HL-60 (cell line): ENCODE measurements at regions not wholly inside any gene's neighbourhood (a gene's known extent, or its start where the extent isn't known, plus 50 kb on each side); places are given as distances from the start of the nearest gene placed in this dataset.

Experiments
- POLR2AphosphoS5 ChIP-seq: IDR thresholded peaks from 2 replicates; pipeline ENCODE4 v1.6.1; 2012; ENCODE audit warnings: low read depth
- REST ChIP-seq: IDR thresholded peaks from 2 replicates; pipeline ENCODE4 v1.6.1; 2012; ENCODE audit warnings: low read depth; ENCODE audit not compliant: insufficient replicate concordance
- TF ChIP-seq, protein P1 (sequence below): IDR thresholded peaks from one replicate; pipeline ENCODE4 v1.5.1; 2011; ENCODE audit warnings: low read length, control low read depth, inconsistent platforms; ENCODE audit not compliant: insufficient read depth

DNA sequence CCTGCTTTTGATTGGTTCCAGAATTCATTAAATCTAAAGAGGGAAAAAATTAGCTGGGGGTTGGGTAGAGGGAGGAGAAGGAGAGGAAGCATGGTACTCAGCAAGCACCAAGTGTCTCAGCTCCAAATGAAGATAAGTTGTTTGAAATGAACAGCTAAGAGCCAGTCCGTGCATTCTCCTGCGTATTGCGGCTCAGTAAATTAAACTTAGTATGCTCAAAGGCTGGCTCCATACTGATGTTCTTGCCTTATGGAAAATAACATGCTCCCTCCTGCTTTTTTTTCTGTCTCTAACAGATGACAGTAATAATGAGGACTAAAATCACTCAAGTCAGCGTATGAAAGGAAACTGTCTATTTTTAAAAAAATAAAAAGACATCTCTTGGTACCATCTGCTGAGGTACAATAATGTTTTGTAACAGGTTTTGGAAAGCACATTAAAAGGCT lies 161.0 kb downstream of the SPATA31D1 start:
- TF ChIP-seq, protein P1, sequence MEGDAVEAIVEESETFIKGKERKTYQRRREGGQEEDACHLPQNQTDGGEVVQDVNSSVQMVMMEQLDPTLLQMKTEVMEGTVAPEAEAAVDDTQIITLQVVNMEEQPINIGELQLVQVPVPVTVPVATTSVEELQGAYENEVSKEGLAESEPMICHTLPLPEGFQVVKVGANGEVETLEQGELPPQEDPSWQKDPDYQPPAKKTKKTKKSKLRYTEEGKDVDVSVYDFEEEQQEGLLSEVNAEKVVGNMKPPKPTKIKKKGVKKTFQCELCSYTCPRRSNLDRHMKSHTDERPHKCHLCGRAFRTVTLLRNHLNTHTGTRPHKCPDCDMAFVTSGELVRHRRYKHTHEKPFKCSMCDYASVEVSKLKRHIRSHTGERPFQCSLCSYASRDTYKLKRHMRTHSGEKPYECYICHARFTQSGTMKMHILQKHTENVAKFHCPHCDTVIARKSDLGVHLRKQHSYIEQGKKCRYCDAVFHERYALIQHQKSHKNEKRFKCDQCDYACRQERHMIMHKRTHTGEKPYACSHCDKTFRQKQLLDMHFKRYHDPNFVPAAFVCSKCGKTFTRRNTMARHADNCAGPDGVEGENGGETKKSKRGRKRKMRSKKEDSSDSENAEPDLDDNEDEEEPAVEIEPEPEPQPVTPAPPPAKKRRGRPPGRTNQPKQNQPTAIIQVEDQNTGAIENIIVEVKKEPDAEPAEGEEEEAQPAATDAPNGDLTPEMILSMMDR, result no peak
- TF ChIP-seq REST (no peak), POLR2AphosphoS5 (no peak)
